ENCODE measurements at regions not wholly inside any gene's neighbourhood (a gene's known extent, or its start where the extent isn't known, plus 50 kb on each side); places are given as distances from the start of the nearest gene placed in this dataset.
"Not testable (repeated sequence)": the region's sequence is repeated elsewhere in the genome, so short reads cannot be mapped to it uniquely, and the experiment has no call there.

DNA sequence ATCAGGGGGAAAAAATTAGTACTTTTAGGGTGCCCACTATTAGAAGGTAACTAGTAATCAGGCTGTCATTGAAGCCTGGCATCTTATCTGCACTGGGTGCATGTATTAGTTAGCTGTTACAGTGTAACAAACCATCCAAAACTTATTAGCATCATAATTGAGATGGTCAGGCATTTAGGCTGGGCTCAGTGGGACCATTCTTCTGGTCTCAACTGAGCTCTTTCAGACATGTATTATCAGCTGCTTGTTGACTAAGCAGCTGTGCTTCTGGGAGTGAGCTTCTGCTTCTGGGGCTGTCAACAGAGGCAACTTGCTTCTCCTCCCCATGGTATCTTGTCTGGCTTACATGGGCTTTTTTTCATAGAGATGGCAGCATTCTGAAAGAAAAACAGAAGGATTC lies 154.0 kb upstream of the ZNF92 start:
- no peaks in the 10 kb centered on the region for H3K36me3 ChIP-seq (ENCODE audit: insufficient read depth, low read length)
- H3K4me1 ChIP-seq (ENCODE audit: insufficient read depth, low read length, poor library complexity, severe bottlenecking) = no peaks in the 10 kb centered on the region
- H2AFZ ChIP-seq (ENCODE audit: low read length) = no peak overlapping the region
- H3K4me3 ChIP-seq (ENCODE audit: low read depth, low read length, poor library complexity, severe bottlenecking) = no peak overlapping the region
- no TSS peak for BruUV-seq (replicated peaks)
- ChIA-PET POLR2A (interaction anchor here (0.6 to 0.9 kb wide), 2 partner anchors 10 to 99 kb away, joined by 3 read pairs; no protein-coding TSS in a partner anchor), CTCF (ENCODE audit: unreplicated experiment) (no interaction called here)
- no peaks in the 10 kb centered on the region for H4K20me1 ChIP-seq (ENCODE audit: insufficient read depth, low read length)
- H3K79me2 ChIP-seq (ENCODE audit: insufficient read depth, low read depth, low read length) = no peaks in the 10 kb centered on the region
- TF ChIP-seq EZH2phosphoT487 (IDR thresholded peaks at IDR 0.05; ENCODE audit: borderline replicate concordance, low read depth, low read length) = no peak
- TF ChIP-seq, protein P1, sequence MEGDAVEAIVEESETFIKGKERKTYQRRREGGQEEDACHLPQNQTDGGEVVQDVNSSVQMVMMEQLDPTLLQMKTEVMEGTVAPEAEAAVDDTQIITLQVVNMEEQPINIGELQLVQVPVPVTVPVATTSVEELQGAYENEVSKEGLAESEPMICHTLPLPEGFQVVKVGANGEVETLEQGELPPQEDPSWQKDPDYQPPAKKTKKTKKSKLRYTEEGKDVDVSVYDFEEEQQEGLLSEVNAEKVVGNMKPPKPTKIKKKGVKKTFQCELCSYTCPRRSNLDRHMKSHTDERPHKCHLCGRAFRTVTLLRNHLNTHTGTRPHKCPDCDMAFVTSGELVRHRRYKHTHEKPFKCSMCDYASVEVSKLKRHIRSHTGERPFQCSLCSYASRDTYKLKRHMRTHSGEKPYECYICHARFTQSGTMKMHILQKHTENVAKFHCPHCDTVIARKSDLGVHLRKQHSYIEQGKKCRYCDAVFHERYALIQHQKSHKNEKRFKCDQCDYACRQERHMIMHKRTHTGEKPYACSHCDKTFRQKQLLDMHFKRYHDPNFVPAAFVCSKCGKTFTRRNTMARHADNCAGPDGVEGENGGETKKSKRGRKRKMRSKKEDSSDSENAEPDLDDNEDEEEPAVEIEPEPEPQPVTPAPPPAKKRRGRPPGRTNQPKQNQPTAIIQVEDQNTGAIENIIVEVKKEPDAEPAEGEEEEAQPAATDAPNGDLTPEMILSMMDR (conservative IDR thresholded peaks at IDR 0.05; ENCODE audit: low read length) = no peak
- H3K9me3 ChIP-seq (ENCODE audit: low read length) = no peaks in the 10 kb centered on the region
- intact Hi-C loops (cut with micrococcal nuclease; ENCODE audit: unreplicated experiment) = loop anchor here (5.0 to 10.0 kb wide), 2 partner anchors 55 to 228 kb away; no protein-coding TSS in a partner anchor
- no peak overlapping the region for H3K27ac ChIP-seq (ENCODE audit: low read depth, low read length, poor library complexity, severe bottlenecking)
- no peak for DNase-seq (ENCODE audit: low spot score)
- no peaks in the 10 kb centered on the region for H3K9me2 ChIP-seq (ENCODE audit: insufficient read depth, low read length)
- H3K4me2 ChIP-seq (ENCODE audit: low read length) = no peak overlapping the region

DNA sequence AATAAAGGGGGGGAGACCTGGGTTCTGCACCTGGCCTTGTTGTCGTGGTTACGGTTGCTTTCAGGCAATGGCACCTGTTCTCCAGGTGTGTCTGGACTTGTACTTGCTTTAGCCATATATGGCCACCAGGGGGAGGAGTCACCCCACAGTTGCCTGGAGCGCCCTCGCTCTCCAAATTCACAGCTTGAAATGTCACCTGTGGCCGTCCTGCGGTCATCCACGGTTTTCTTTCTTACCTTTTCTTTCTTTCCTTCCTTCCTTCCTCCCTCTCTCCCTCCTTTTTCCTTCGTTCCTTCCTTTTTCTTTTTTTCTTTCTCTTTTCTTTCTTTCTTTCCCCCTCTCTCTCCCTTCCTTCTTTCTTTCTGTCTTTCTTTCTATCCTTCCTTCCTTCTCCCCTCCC lies 157.2 kb upstream of the ZNF92 start:
- no TSS peak for BruUV-seq (replicated peaks)
- TF ChIP-seq, protein P1 (conservative IDR thresholded peaks at IDR 0.05; ENCODE audit: low read length) = peak; percentile 83
- TF ChIP-seq EZH2phosphoT487 (IDR thresholded peaks at IDR 0.05; ENCODE audit: borderline replicate concordance, low read depth, low read length) = no peak
- no peak overlapping the region for H2AFZ ChIP-seq (ENCODE audit: low read length)
- no peaks in the 10 kb centered on the region for H3K9me2 ChIP-seq (ENCODE audit: insufficient read depth, low read length)
- no peaks in the 10 kb centered on the region for H3K4me1 ChIP-seq (ENCODE audit: insufficient read depth, low read length, poor library complexity, severe bottlenecking)
- H3K9me3 ChIP-seq (ENCODE audit: low read length) = no peaks in the 10 kb centered on the region
- no peaks in the 10 kb centered on the region for H4K20me1 ChIP-seq (ENCODE audit: insufficient read depth, low read length)
- intact Hi-C loops (cut with micrococcal nuclease; ENCODE audit: unreplicated experiment) = loop anchor here (1.0 to 5.0 kb wide), 2 partner anchors 91 to 231 kb away; no protein-coding TSS in a partner anchor
- CTCF ChIA-PET (ENCODE audit: unreplicated experiment) = interaction anchor here (0.6 kb wide), 1 partner anchor 91 kb away, joined by 3 read pairs; no protein-coding TSS in a partner anchor
- DNase-seq (ENCODE audit: low spot score) = peak; percentile 83
- H3K27ac ChIP-seq (ENCODE audit: low read depth, low read length, poor library complexity, severe bottlenecking) = no peak overlapping the region
- no peak overlapping the region for H3K4me3 ChIP-seq (ENCODE audit: low read depth, low read length, poor library complexity, severe bottlenecking)
- peak overlapping the region; percentile 40; the same call in 1 of the 2 replicates for H3K4me2 ChIP-seq (ENCODE audit: low read length)
- H3K79me2 ChIP-seq (ENCODE audit: insufficient read depth, low read depth, low read length) = no peaks in the 10 kb centered on the region
- no peaks in the 10 kb centered on the region for H3K36me3 ChIP-seq (ENCODE audit: insufficient read depth, low read length)
- POLR2A ChIA-PET = no interaction called here

DNA sequence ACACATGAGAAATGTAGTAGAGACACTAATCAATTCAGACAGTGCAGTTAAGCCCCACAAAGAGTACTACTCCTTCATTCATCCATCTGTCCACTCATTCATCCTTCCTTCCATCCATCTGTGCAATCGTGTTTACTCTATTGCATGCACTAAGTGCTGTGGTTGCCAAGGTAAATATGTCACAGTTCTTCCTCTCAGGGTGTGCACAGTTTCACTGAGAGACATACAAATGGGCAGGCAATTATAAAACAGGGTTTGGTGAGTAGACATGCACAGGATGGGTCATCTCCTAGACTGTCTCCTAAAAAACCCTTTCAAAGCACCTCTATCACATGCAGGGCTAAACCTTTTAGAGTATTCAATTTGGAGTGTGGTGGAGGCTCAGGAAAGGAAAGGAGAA lies 160.4 kb upstream of the ZNF92 start:
- BruUV-seq (replicated peaks); H4K20me1 ChIP-seq (ENCODE audit: insufficient read depth, low read length); H2AFZ ChIP-seq (ENCODE audit: low read length); H3K4me3 ChIP-seq (ENCODE audit: low read depth, low read length, poor library complexity, severe bottlenecking); H3K9me3 ChIP-seq (ENCODE audit: low read length); DNase-seq (ENCODE audit: low spot score); H3K27ac ChIP-seq (ENCODE audit: low read depth, low read length, poor library complexity, severe bottlenecking); intact Hi-C loops (cut with micrococcal nuclease; ENCODE audit: unreplicated experiment); H3K36me3 ChIP-seq (ENCODE audit: insufficient read depth, low read length); H3K4me1 ChIP-seq (ENCODE audit: insufficient read depth, low read length, poor library complexity, severe bottlenecking); H3K4me2 ChIP-seq (ENCODE audit: low read length); H3K79me2 ChIP-seq (ENCODE audit: insufficient read depth, low read depth, low read length); H3K9me2 ChIP-seq (ENCODE audit: insufficient read depth, low read length); CTCF ChIA-PET (ENCODE audit: unreplicated experiment); POLR2A ChIA-PET: not testable (repeated sequence)

DNA sequence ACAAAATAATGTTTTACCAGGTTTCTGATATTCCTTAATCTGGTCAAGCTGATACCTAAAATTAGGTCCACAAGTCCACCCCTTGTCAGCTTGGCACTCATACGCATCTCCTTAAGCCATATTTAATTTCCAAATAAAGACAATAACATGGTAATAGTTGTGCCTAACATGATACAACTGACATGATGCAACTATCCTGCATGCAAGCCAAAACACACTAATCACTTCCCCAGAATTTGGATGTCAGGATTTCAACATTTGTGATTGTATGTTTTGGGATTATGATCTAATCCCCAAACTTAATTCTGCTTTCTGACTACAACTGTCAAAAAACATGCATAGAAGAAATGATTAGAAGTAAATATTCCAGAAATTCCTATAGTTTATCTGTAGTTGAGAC lies 174.4 kb upstream of the ZNF92 start:
- H2AFZ ChIP-seq (ENCODE audit: low read length); POLR2A ChIA-PET; CTCF ChIA-PET (ENCODE audit: unreplicated experiment); intact Hi-C loops (cut with micrococcal nuclease; ENCODE audit: unreplicated experiment); H3K36me3 ChIP-seq (ENCODE audit: insufficient read depth, low read length); H3K9me3 ChIP-seq (ENCODE audit: low read length); H3K4me2 ChIP-seq (ENCODE audit: low read length); H3K27ac ChIP-seq (ENCODE audit: low read depth, low read length, poor library complexity, severe bottlenecking); H3K79me2 ChIP-seq (ENCODE audit: insufficient read depth, low read depth, low read length); H3K9me2 ChIP-seq (ENCODE audit: insufficient read depth, low read length); H3K4me1 ChIP-seq (ENCODE audit: insufficient read depth, low read length, poor library complexity, severe bottlenecking); DNase-seq (ENCODE audit: low spot score); H4K20me1 ChIP-seq (ENCODE audit: insufficient read depth, low read length); BruUV-seq (replicated peaks); H3K4me3 ChIP-seq (ENCODE audit: low read depth, low read length, poor library complexity, severe bottlenecking): not testable (repeated sequence)

DNA sequence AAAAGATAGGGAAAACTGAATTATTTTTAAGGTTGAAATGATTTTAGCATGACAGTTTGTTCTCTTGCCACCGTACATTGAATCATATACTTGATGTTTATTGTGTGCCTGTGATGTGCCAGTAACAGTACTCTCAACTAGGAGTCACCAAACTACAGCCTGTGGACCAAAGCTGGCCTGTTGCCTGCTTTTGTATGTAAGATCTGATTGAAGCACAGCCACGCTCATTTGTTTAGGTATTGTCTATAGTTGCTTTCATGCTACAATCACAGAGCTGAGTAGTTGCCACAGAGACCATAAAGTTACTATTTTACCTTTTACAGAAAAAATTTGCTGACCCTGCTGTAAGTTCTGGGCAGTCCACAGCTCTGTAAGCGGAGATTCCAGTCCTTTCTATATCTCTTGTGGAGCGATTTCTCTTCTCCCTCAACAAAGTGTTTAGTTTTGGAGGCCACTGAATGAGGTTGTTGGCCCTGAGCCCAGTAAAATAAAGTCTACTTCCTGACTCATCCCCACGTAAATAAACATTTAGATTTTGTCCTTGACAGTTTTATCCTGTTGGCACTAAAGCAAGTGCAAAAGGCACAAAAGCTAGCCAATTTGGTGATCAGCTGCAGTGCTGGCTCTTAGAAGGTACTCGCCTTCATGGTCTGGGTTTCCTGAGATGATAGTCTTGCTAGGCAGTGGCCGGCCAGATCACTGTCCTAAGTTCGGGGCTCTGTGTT lies 180.2 kb upstream of the ZNF92 start:
- H3K4me3 ChIP-seq (ENCODE audit: low read depth, low read length, poor library complexity, severe bottlenecking); POLR2A ChIA-PET; intact Hi-C loops (cut with micrococcal nuclease; ENCODE audit: unreplicated experiment): not testable (repeated sequence)

More for the DNA sequence above, 180.2 kb upstream of the ZNF92 start:
- H3K9me2 ChIP-seq (ENCODE audit: insufficient read depth, low read length); CTCF ChIA-PET (ENCODE audit: unreplicated experiment); H3K36me3 ChIP-seq (ENCODE audit: insufficient read depth, low read length); H3K27ac ChIP-seq (ENCODE audit: low read depth, low read length, poor library complexity, severe bottlenecking); H3K4me1 ChIP-seq (ENCODE audit: insufficient read depth, low read length, poor library complexity, severe bottlenecking); H4K20me1 ChIP-seq (ENCODE audit: insufficient read depth, low read length); DNase-seq (ENCODE audit: low spot score); H3K9me3 ChIP-seq (ENCODE audit: low read length); H3K4me2 ChIP-seq (ENCODE audit: low read length); H3K79me2 ChIP-seq (ENCODE audit: insufficient read depth, low read depth, low read length); BruUV-seq (replicated peaks); H2AFZ ChIP-seq (ENCODE audit: low read length): not testable (repeated sequence)
